ENCODE measurements at regions not wholly inside any gene's neighbourhood (a gene's known extent, or its start where the extent isn't known, plus 50 kb on each side); places are given as distances from the start of the nearest gene placed in this dataset.

GRCh38 chrX:39816871-39817731 is 280.7 kb downstream of the BCOR start:
- no TSS peak for BruUV-seq (replicated peaks)
- CTCF ChIA-PET, result no interaction called here
- H3K36me3 Mint-ChIP-seq (ENCODE audit: insufficient read depth, unreplicated experiment), result peaks cover 9% of the 10 kb centered on the region
- H3K27me3 Mint-ChIP-seq (ENCODE audit: unreplicated experiment), result peaks cover 25% of the 10 kb centered on the region
- H3K9me3 Mint-ChIP-seq (ENCODE audit: low read depth, unreplicated experiment), result no peaks in the 10 kb centered on the region
- intact Hi-C loops (cut with micrococcal nuclease; ENCODE audit: unreplicated experiment), result loop anchor here (10.0 kb wide), 3 partner anchors 88 to 358 kb away; partner anchors contain the start of gene BCOR
- H3K4me1 Mint-ChIP-seq (ENCODE audit: low read depth, unreplicated experiment), result peaks cover 11% of the 10 kb centered on the region
- H3K27ac Mint-ChIP-seq (ENCODE audit: unreplicated experiment), result no peak overlapping the region
- TF ChIP-seq, protein P1, sequence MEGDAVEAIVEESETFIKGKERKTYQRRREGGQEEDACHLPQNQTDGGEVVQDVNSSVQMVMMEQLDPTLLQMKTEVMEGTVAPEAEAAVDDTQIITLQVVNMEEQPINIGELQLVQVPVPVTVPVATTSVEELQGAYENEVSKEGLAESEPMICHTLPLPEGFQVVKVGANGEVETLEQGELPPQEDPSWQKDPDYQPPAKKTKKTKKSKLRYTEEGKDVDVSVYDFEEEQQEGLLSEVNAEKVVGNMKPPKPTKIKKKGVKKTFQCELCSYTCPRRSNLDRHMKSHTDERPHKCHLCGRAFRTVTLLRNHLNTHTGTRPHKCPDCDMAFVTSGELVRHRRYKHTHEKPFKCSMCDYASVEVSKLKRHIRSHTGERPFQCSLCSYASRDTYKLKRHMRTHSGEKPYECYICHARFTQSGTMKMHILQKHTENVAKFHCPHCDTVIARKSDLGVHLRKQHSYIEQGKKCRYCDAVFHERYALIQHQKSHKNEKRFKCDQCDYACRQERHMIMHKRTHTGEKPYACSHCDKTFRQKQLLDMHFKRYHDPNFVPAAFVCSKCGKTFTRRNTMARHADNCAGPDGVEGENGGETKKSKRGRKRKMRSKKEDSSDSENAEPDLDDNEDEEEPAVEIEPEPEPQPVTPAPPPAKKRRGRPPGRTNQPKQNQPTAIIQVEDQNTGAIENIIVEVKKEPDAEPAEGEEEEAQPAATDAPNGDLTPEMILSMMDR (IDR thresholded peaks at IDR 0.05; ENCODE audit: unreplicated experiment), result no peak
- DNase-seq, result no peak
- no peak overlapping the region for H3K4me3 Mint-ChIP-seq (ENCODE audit: low read depth, unreplicated experiment)

DNA sequence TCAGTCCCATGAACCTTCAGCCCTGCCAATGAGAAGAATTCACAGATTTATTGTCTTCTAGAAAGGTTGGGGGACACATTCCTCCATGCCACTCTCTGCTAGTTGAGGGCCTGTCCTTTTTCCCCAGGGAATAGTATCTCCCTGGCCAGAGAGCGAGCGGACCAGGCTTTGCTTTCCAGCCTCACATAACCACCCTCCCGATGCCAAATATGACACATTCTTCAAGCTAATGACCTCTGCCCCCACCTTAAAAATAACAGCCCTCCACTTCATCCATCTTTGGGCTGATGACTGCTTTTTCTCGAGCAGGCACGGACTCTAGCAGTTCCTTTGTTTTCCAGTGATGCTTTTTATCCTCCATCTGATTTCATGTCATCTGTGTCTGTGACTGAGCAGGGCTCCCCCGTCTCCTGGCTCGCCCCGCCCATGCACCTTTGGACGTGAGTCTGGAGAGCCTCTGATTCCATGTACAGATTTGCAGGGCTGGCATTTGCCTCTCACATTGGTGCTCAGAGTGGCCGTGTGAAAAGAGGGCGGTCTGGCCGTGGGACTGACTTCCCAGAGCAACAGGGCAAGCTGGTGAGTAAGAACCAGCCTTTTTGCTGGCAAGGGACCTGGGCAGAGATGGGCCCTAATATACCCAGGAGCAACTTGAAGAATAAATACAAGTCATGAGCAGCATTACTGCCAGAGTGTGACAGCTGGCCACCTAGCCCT is 279.8 kb downstream of the BCOR start:
- H3K4me3 Mint-ChIP-seq (ENCODE audit: low read depth, unreplicated experiment), result no peak overlapping the region
- TF ChIP-seq, protein P1 (IDR thresholded peaks at IDR 0.05; ENCODE audit: unreplicated experiment), result no peak
- CTCF ChIA-PET, result no interaction called here
- H3K36me3 Mint-ChIP-seq (ENCODE audit: insufficient read depth, unreplicated experiment), result peaks cover 9% of the 10 kb centered on the region
- no peaks in the 10 kb centered on the region for H3K9me3 Mint-ChIP-seq (ENCODE audit: low read depth, unreplicated experiment)
- no peak for DNase-seq
- no peak overlapping the region for H3K27ac Mint-ChIP-seq (ENCODE audit: unreplicated experiment)
- H3K4me1 Mint-ChIP-seq (ENCODE audit: low read depth, unreplicated experiment), result peaks cover 11% of the 10 kb centered on the region
- intact Hi-C loops (cut with micrococcal nuclease; ENCODE audit: unreplicated experiment), result loop anchor here (10.0 kb wide), 3 partner anchors 87 to 357 kb away; partner anchors contain the start of gene BCOR
- no TSS peak for BruUV-seq (replicated peaks)
- peaks cover 25% of the 10 kb centered on the region for H3K27me3 Mint-ChIP-seq (ENCODE audit: unreplicated experiment)

DNA sequence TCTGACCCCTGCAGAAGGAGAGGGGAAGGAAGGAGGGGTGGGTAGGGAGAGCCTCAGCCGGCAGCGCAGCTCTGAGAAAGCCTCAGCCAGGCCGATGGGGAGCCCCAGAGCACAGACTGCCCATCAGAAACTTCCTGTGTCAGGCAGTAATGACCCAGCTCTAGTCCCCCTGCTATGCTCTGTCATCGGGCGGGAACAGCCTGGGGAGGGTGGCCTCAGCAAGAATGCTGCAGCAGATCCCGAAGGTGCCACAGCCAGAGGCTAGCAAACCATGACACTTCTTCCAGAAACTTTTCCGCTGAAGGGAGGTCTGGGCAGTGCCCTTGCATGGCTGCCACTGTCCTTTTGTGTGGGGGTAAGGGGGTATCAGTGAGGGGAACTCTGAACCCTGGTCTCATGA is 279.0 kb downstream of the BCOR start:
- Mint-ChIP-seq H3K27me3 (ENCODE audit: unreplicated experiment) (peaks cover 34% of the 10 kb centered on the region), H3K4me1 (ENCODE audit: low read depth, unreplicated experiment) (peaks cover 8% of the 10 kb centered on the region), H3K4me3 (ENCODE audit: low read depth, unreplicated experiment) (no peak overlapping the region), H3K9me3 (ENCODE audit: low read depth, unreplicated experiment) (no peaks in the 10 kb centered on the region), H3K27ac (ENCODE audit: unreplicated experiment) (no peak overlapping the region), H3K36me3 (ENCODE audit: insufficient read depth, unreplicated experiment) (peaks cover 6% of the 10 kb centered on the region)
- CTCF ChIA-PET, result interaction anchor here (0.6 kb wide), 1 partner anchor 223 kb away, joined by 3 read pairs; no protein-coding TSS in a partner anchor
- BruUV-seq (replicated peaks), result no TSS peak
- intact Hi-C loops (cut with micrococcal nuclease; ENCODE audit: unreplicated experiment), result loop anchor here (10.0 kb wide), 3 partner anchors 86 to 356 kb away; partner anchors contain the start of gene BCOR
- DNase-seq, result no peak
- TF ChIP-seq, protein P1 (IDR thresholded peaks at IDR 0.05; ENCODE audit: unreplicated experiment), result no peak

- CTCF ChIA-PET, result interaction anchor here (1.2 kb wide), 1 partner anchor 115 kb away, joined by 3 read pairs; no protein-coding TSS in a partner anchor
- BruUV-seq (replicated peaks), result no TSS peak
- Mint-ChIP-seq H3K4me3 (ENCODE audit: low read depth, unreplicated experiment) (peak overlapping the region; percentile 43), H3K4me1 (ENCODE audit: low read depth, unreplicated experiment) (no peaks in the 10 kb centered on the region), H3K36me3 (ENCODE audit: insufficient read depth, unreplicated experiment) (peaks cover 3% of the 10 kb centered on the region), H3K27me3 (ENCODE audit: unreplicated experiment) (peaks cover 46% of the 10 kb centered on the region), H3K27ac (ENCODE audit: unreplicated experiment) (no peak overlapping the region), H3K9me3 (ENCODE audit: low read depth, unreplicated experiment) (no peaks in the 10 kb centered on the region)
- no peak for DNase-seq
- intact Hi-C loops (cut with micrococcal nuclease; ENCODE audit: unreplicated experiment), result loop anchor here (10.0 kb wide), 3 partner anchors 85 to 355 kb away; partner anchors contain the start of gene BCOR
- TF ChIP-seq, protein P1 (IDR thresholded peaks at IDR 0.05; ENCODE audit: unreplicated experiment), result no peak
These were observed 277.6 kb downstream of the BCOR start for GRCh38 chrX:39819921-39820849.

Data from Calu3 (cell line).